BJ (cell line): ENCODE measurements at regions not wholly inside any gene's neighbourhood (a gene's known extent, or its start where the extent isn't known, plus 50 kb on each side); places are given as distances from the start of the nearest gene placed in this dataset.

Experiments used
- CTCF ChIA-PET: fragments of 350-600 bp; formaldehyde crosslinking; extraction: SDS; loops from one replicate; lab custom pipeline; 2021; ENCODE audit warnings: antibody characterized with exemption, inconsistent platforms; lab: Yijun Ruan, JAX
- POLR2A ChIA-PET: fragments of 300-600 bp; sonication (Branson Sonifier 250); formaldehyde crosslinking; extraction: SDS; loops from one replicate; lab custom pipeline; 2021; ENCODE audit warnings: antibody characterized with exemption; lab: Charles Lee
- DNase-seq: peaks from one replicate; pipeline ENCODE4 v3.0.0-alpha.2; 2011; ENCODE audit warnings: low read depth
- H3K27me3 ChIP-seq: 2 replicates; pipeline ENCODE4 v1.6.0; 2011; ENCODE audit warnings: low read length; ENCODE audit not compliant: control insufficient read depth, insufficient read depth
- H3K36me3 ChIP-seq: 2 replicates; pipeline ENCODE4 v1.5.1; 2011; ENCODE audit warnings: low read length; ENCODE audit not compliant: control insufficient read depth, insufficient read depth
- H3K4me3 ChIP-seq: 2 replicates; pipeline ENCODE4 v1.5.1; 2011; ENCODE audit warnings: low read depth, mild to moderate bottlenecking, control low read depth, low read length
- CTCF ChIP-seq: IDR thresholded peaks from 2 replicates; pipeline ENCODE4 v1.5.1; 2011; ENCODE audit warnings: low read depth, mild to moderate bottlenecking, control low read depth, inconsistent platforms, low read length, moderate library complexity; ENCODE audit not compliant: insufficient read depth

GRCh38 chr3:110101361-110101760 is 764.0 kb upstream of the DPPA4 start:
- ChIA-PET POLR2A (no interaction called here), CTCF (no interaction called here)
- Histone ChIP-seq H3K27me3 (no peaks in the 10 kb centered on the region), H3K4me3 (no peak overlapping the region), H3K36me3 (no peaks in the 10 kb centered on the region)
- DNase-seq: no peak
- TF ChIP-seq CTCF: no peak

GRCh38 chr3:110106805-110107204 is 769.5 kb upstream of the DPPA4 start:
- CTCF ChIA-PET: no interaction called here
- Histone ChIP-seq H3K27me3 (no peaks in the 10 kb centered on the region), H3K4me3 (no peak overlapping the region), H3K36me3 (no peaks in the 10 kb centered on the region)
- POLR2A ChIA-PET: no interaction called here
- no peak for TF ChIP-seq CTCF
- DNase-seq: no peak

GRCh38 chr3:110123946-110124345 is 786.6 kb upstream of the DPPA4 start:
- no peak for DNase-seq
- ChIA-PET POLR2A (interaction anchor here (0.5 kb wide), 1 partner anchor 41 kb away, joined by 8 read pairs; no protein-coding TSS in a partner anchor), CTCF (no interaction called here)
- Histone ChIP-seq H3K36me3 (no peaks in the 10 kb centered on the region), H3K4me3 (no peak overlapping the region), H3K27me3 (no peaks in the 10 kb centered on the region)
- TF ChIP-seq CTCF: no peak

GRCh38 chr3:110126065-110126464 is 788.7 kb upstream of the DPPA4 start:
- Histone ChIP-seq H3K4me3 (no peak overlapping the region), H3K36me3 (no peaks in the 10 kb centered on the region), H3K27me3 (no peaks in the 10 kb centered on the region)
- no peak for TF ChIP-seq CTCF
- ChIA-PET CTCF (no interaction called here), POLR2A (no interaction called here)
- no peak for DNase-seq

GRCh38 chr3:110133971-110134370 is 796.6 kb upstream of the DPPA4 start:
- CTCF ChIA-PET: no interaction called here
- TF ChIP-seq CTCF: no peak
- POLR2A ChIA-PET: no interaction called here

More at GRCh38 chr3:110133971-110134370, 796.6 kb upstream of the DPPA4 start:
- DNase-seq: no peak
- no peaks in the 10 kb centered on the region for H3K36me3 ChIP-seq
- no peaks in the 10 kb centered on the region for H3K27me3 ChIP-seq
- no peak overlapping the region for H3K4me3 ChIP-seq
